GM23248 (cell line): ENCODE measurements at regions not wholly inside any gene's neighbourhood (a gene's known extent, or its start where the extent isn't known, plus 50 kb on each side); places are given as distances from the start of the nearest gene placed in this dataset.
A peak's percentile ranks its signal among the peaks of the same experiment; 100 is the strongest.

Source experiments
- DNase-seq: peaks from one replicate; pipeline ENCODE4 v3.0.0-alpha.2; 2015
- H2AFZ ChIP-seq: fragments of 200-600 bp; sonication (generic); 2 replicates; pipeline ENCODE4 v1.6.1; 2016; ENCODE audit warnings: antibody characterized with exemption
- H3F3A ChIP-seq: fragments of 200-600 bp; sonication (generic); 2 replicates; pipeline ENCODE4 v1.6.1; 2016; ENCODE audit warnings: mild to moderate bottlenecking, antibody characterized with exemption, mixed run types; ENCODE audit not compliant: insufficient read depth
- H3K27ac ChIP-seq: fragments of 200-600 bp; sonication (generic); 2 replicates; pipeline ENCODE4 v1.5.1; 2016; ENCODE audit warnings: mild to moderate bottlenecking
- H3K27me3 ChIP-seq: fragments of 200-600 bp; sonication (generic); replicated peaks from 2 replicates; pipeline ENCODE4 v1.6.1; 2016; ENCODE audit warnings: mild to moderate bottlenecking; ENCODE audit not compliant: insufficient read depth
- H3K36me3 ChIP-seq: fragments of 200-600 bp; sonication (generic); 2 replicates; pipeline ENCODE4 v1.6.1; 2016; ENCODE audit warnings: low read depth, mild to moderate bottlenecking
- H3K4me1 ChIP-seq: fragments of 200-600 bp; sonication (generic); 2 replicates; pipeline ENCODE4 v1.6.1; 2016; ENCODE audit warnings: mild to moderate bottlenecking; ENCODE audit not compliant: insufficient read depth
- H3K4me2 ChIP-seq: fragments of 200-600 bp; sonication (generic); one replicate; pipeline ENCODE4 v1.6.1; 2016; ENCODE audit warnings: mild to moderate bottlenecking; ENCODE audit not compliant: unreplicated experiment
- H3K4me3 ChIP-seq: fragments of 200-600 bp; sonication (generic); 2 replicates; pipeline ENCODE4 v1.5.1; 2016; ENCODE audit warnings: mild to moderate bottlenecking
- H3K79me2 ChIP-seq: fragments of 200-600 bp; sonication (generic); 2 replicates; pipeline ENCODE4 v1.6.1; 2016; ENCODE audit warnings: mild to moderate bottlenecking; ENCODE audit not compliant: insufficient read depth
- H3K9ac ChIP-seq: fragments of 200-600 bp; sonication (generic); 2 replicates; pipeline ENCODE4 v1.6.1; 2016; ENCODE audit warnings: mild to moderate bottlenecking
- H3K9me2 ChIP-seq: fragments of 200-600 bp; sonication (generic); 2 replicates; pipeline ENCODE4 v1.6.1; 2016; ENCODE audit warnings: mixed run types, mild to moderate bottlenecking, moderate library complexity; ENCODE audit not compliant: insufficient read depth
- H3K9me3 ChIP-seq: fragments of 200-600 bp; sonication (generic); one replicate; pipeline ENCODE4 v1.6.1; 2017; ENCODE audit warnings: low read depth
- H4K20me1 ChIP-seq: fragments of 200-600 bp; sonication (generic); 2 replicates; pipeline ENCODE4 v1.6.0; 2016; ENCODE audit not compliant: insufficient read depth
- EZH2 ChIP-seq: fragments of 200-600 bp; sonication (generic); IDR thresholded peaks from 2 replicates; pipeline ENCODE4 v1.6.1; 2018; ENCODE audit warnings: antibody characterized with exemption, mild to moderate bottlenecking; ENCODE audit not compliant: insufficient read depth, poor library complexity, severe bottlenecking
- EZH2phosphoT487 ChIP-seq: fragments of 200-600 bp; sonication (generic); IDR thresholded peaks from 2 replicates; pipeline ENCODE4 v1.6.1; 2018; ENCODE audit warnings: antibody characterized with exemption, moderate library complexity, mild to moderate bottlenecking, low read depth; ENCODE audit not compliant: insufficient read depth
- WGBS, 2 experiments: methylation state at CpG; one replicate each; pipeline ENCODE4 v1.1.6; 2015 to 2017; ENCODE audit warnings: low lambda C conversion rate in 2 of 2, low coverage in 1 of 2; ENCODE audit errors: missing lambda C conversion rate in 2 of 2; 5-methylcytosine and 5-hydroxymethylcytosine counted together
- in situ Hi-C: fragments of 300-500 bp; cut with MboI; formaldehyde crosslinking; loops from 2 replicates; pipeline ENCODE4 v1.15.0; 2020

DNA sequence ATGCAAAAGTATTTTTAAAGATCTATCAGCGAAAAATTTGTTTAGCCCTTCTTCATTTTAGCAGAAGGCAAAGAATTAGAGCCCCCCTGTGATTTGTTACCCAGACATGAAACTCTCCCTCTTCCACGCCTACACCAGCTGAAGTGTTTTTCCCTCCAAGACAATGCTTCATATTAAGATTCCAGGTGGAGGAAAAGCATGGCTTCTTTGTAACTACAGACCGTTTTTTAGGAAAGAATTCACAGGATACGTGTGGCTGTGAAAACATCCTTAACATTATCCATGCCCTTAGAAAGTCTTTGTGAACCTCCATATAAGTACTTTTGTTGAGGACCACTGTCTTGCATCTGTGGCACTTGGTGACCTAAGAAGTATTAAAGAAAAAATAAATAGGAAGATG lies 121.8 kb upstream of the MTAP start:
- no peaks in the 10 kb centered on the region for H3K9me2 ChIP-seq
- WGBS, 2 experiments = 79 to 82% methylated on average over 4 of the region's 4 CpGs
- peak overlapping the region; percentile 37; the same call in 1 of the 2 replicates for H3K9ac ChIP-seq
- peaks cover 89% of the 10 kb centered on the region for H3F3A ChIP-seq
- H2AFZ ChIP-seq = peak overlapping the region; percentile 18; the same call in 1 of the 2 replicates
- peak overlapping the region; percentile 52 for H3K4me2 ChIP-seq
- in situ Hi-C loops = no loop called here
- DNase-seq = no peak
- H3K27ac ChIP-seq = peak overlapping the region; percentile 73
- no peaks in the 10 kb centered on the region for H4K20me1 ChIP-seq
- H3K4me1 ChIP-seq = peaks cover 99% of the 10 kb centered on the region
- no peaks in the 10 kb centered on the region for H3K36me3 ChIP-seq
- H3K79me2 ChIP-seq = peaks cover 24% of the 10 kb centered on the region
- H3K9me3 ChIP-seq = no peaks in the 10 kb centered on the region
- H3K4me3 ChIP-seq = no peak overlapping the region
- TF ChIP-seq EZH2phosphoT487 (no peak), EZH2 (no peak)
- no peaks in the 10 kb centered on the region for H3K27me3 ChIP-seq

GRCh38 chr9:21681641-21682040 lies 120.8 kb upstream of the MTAP start:
- WGBS, 2 experiments = 4 to 7% methylated on average over 4 of the region's 4 CpGs
- Histone ChIP-seq H3K9ac (peak overlapping the region; percentile 37; the same call in 1 of the 2 replicates), H3K27me3 (no peaks in the 10 kb centered on the region), H3K4me2 (peak overlapping the region; percentile 52), H3K9me2 (no peaks in the 10 kb centered on the region), H3K79me2 (peaks cover 19% of the 10 kb centered on the region), H3K4me3 (no peak overlapping the region), H3K36me3 (no peaks in the 10 kb centered on the region), H2AFZ (no peak overlapping the region), H3K4me1 (peaks cover 99% of the 10 kb centered on the region), H3K9me3 (no peaks in the 10 kb centered on the region), H3K27ac (peak overlapping the region; percentile 73), H4K20me1 (no peaks in the 10 kb centered on the region), H3F3A (peaks cover 89% of the 10 kb centered on the region)
- peak; percentile 87 for DNase-seq
- in situ Hi-C loops = no loop called here
- TF ChIP-seq EZH2phosphoT487 (peak; percentile 64; the same call in 1 of the 2 replicates), EZH2 (no peak)

- Histone ChIP-seq H3K9ac (peak overlapping the region; percentile 37), H3K36me3 (no peaks in the 10 kb centered on the region), H3K4me1 (peaks cover 99% of the 10 kb centered on the region), H3K4me2 (peak overlapping the region; percentile 52), H4K20me1 (no peaks in the 10 kb centered on the region), H2AFZ (no peak overlapping the region), H3K9me3 (no peaks in the 10 kb centered on the region), H3K9me2 (no peaks in the 10 kb centered on the region), H3K79me2 (peaks cover 12% of the 10 kb centered on the region), H3K27ac (peak overlapping the region; percentile 73), H3K4me3 (no peak overlapping the region), H3K27me3 (no peaks in the 10 kb centered on the region), H3F3A (peaks cover 89% of the 10 kb centered on the region)
- DNase-seq = peak; percentile 19
- in situ Hi-C loops = no loop called here
- TF ChIP-seq EZH2 = no peak
- no peak for TF ChIP-seq EZH2phosphoT487
- WGBS, 2 experiments = 93 to 98% methylated on average over 2 of the region's 2 CpGs
Observed at GRCh38 chr9:21682381-21682780, 120.1 kb upstream of the MTAP start.

DNA sequence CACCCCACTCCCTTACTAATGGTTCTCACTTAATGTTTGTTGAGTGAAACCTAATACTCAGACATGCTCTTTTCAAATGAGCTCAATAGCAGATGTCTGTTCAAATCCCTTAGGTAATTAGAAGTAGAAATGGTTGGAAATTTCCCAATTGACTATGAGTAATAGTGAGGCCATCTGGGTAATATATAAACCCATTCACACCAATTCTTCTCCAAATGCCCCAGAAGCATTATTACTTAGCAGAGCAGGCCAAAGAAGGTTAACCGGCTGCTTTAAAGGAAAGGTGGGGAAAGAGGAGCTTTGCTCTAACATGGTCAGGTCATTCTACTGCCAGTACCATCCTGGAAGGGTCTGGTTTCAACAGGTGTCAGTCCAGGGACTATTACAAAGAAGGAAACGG lies 119.5 kb upstream of the MTAP start:
- Histone ChIP-seq H3K27me3 (no peaks in the 10 kb centered on the region), H3K4me1 (peaks cover 99% of the 10 kb centered on the region), H3K4me3 (no peak overlapping the region), H3K79me2 (peaks cover 11% of the 10 kb centered on the region; the same call in 1 of the 2 replicates), H3K27ac (peak overlapping the region; percentile 73), H3F3A (peaks cover 89% of the 10 kb centered on the region), H2AFZ (no peak overlapping the region), H3K9me3 (no peaks in the 10 kb centered on the region), H3K9ac (peak overlapping the region; percentile 31; the same call in 1 of the 2 replicates), H3K4me2 (peak overlapping the region; percentile 52), H3K9me2 (no peaks in the 10 kb centered on the region), H4K20me1 (no peaks in the 10 kb centered on the region), H3K36me3 (no peaks in the 10 kb centered on the region)
- DNase-seq = peak; percentile 75
- in situ Hi-C loops = no loop called here
- 59 to 62% methylated on average over 2 of the region's 2 CpGs for WGBS, 2 experiments
- TF ChIP-seq EZH2phosphoT487 (no peak), EZH2 (no peak)
